Transverse colon (tissue), 4 donors: ENCODE measurements at regions not wholly inside any gene's neighbourhood (a gene's known extent, or its start where the extent isn't known, plus 50 kb on each side); places are given as distances from the start of the nearest gene placed in this dataset.

Experiments used
- CTCF ChIP-seq, 5 experiments: fragments of 200-600 bp in 3 of 5; fragments of 450-650 bp in 2 of 5; sonication (generic) in 3 of 5; IDR thresholded peaks; 1 replicate in 2 of 5; 2 replicates in 3 of 5; pipeline ENCODE4 v1.5.1; 2016 to 2017; ENCODE audit warnings: antibody characterized with exemption in 5 of 5, inconsistent platforms in 3 of 5, mild to moderate bottlenecking in 2 of 5, moderate library complexity in 1 of 5
- EP300 ChIP-seq: sonication (generic); formaldehyde crosslinking; IDR thresholded peaks from one replicate; pipeline ENCODE4 v1.6.1; 2017; ENCODE audit warnings: antibody characterized with exemption, low read depth
- POLR2A ChIP-seq: fragments of 450-650 bp; IDR thresholded peaks from one replicate; pipeline ENCODE4 v1.6.1; 2016; ENCODE audit warnings: antibody characterized with exemption, mild to moderate bottlenecking, moderate library complexity
- POLR2AphosphoS5 ChIP-seq, 3 donors: sonication (generic); formaldehyde crosslinking; IDR thresholded peaks; one replicate each; pipeline ENCODE4 v1.6.1; 2016; ENCODE audit warnings: antibody characterized with exemption in 3 of 3

- TF ChIP-seq POLR2A (peak; percentile 81), POLR2AphosphoS5 (IDR thresholded peaks at IDR 0.05) (peak; percentile 75 to 91 (median 87)), CTCF (IDR thresholded peaks at IDR 0.05) (no peak), EP300 (no peak)
Observed at GRCh38 chr3:124584552-124585391, 145.5 kb upstream of the UMPS start.
